ENCODE measurements at regions not wholly inside any gene's neighbourhood (a gene's known extent, or its start where the extent isn't known, plus 50 kb on each side); places are given as distances from the start of the nearest gene placed in this dataset.

DNA sequence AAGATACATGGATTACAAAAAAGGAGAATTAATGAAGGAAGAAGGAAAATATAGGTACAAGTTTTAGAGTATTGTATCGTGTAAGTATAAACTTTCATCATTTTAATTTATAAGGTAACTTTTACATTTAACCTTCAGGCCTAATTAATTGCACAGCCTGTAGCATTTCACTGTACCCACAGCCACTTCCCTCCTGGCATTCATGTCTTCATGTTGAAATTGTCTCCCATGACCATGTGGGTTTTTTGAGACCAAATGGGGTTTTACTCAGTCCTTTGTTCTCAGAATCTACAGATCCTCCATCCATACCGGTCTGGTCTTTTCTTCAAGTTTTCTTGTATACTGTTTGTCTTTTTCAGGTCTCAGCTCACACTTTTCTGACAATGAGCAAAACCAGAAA is 194.3 kb upstream of the CLNK start:
- TF ChIP-seq POLR2AphosphoS5 (IDR thresholded peaks at IDR 0.05) (no peak), POLR2A (IDR thresholded peaks at IDR 0.05) (no peak)
- TF ChIP-seq, protein P1, sequence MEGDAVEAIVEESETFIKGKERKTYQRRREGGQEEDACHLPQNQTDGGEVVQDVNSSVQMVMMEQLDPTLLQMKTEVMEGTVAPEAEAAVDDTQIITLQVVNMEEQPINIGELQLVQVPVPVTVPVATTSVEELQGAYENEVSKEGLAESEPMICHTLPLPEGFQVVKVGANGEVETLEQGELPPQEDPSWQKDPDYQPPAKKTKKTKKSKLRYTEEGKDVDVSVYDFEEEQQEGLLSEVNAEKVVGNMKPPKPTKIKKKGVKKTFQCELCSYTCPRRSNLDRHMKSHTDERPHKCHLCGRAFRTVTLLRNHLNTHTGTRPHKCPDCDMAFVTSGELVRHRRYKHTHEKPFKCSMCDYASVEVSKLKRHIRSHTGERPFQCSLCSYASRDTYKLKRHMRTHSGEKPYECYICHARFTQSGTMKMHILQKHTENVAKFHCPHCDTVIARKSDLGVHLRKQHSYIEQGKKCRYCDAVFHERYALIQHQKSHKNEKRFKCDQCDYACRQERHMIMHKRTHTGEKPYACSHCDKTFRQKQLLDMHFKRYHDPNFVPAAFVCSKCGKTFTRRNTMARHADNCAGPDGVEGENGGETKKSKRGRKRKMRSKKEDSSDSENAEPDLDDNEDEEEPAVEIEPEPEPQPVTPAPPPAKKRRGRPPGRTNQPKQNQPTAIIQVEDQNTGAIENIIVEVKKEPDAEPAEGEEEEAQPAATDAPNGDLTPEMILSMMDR (IDR thresholded peaks at IDR 0.05), result no peak

Measured in gastroesophageal sphincter (tissue), 3 donors.